GM12878 (cell line): ENCODE measurements at regions not wholly inside any gene's neighbourhood (a gene's known extent, or its start where the extent isn't known, plus 50 kb on each side); places are given as distances from the start of the nearest gene placed in this dataset.

Experiments
- BACH1 ChIP-seq: fragments of 450-650 bp; IDR thresholded peaks from 2 replicates; pipeline ENCODE4 v1.6.1; 2017; ENCODE audit warnings: mild to moderate bottlenecking, borderline replicate concordance
- EED ChIP-seq: sonication (generic); IDR thresholded peaks from 2 replicates; pipeline ENCODE4 v1.6.1; 2016; ENCODE audit warnings: antibody characterized with exemption, low read depth
- EZH2 ChIP-seq: IDR thresholded peaks from 2 replicates; pipeline ENCODE4 v1.6.1; 2012; ENCODE audit warnings: low read depth, mild to moderate bottlenecking, control low read depth, inconsistent platforms, low read length, borderline replicate concordance; ENCODE audit not compliant: control insufficient read depth
- FOXM1 ChIP-seq: IDR thresholded peaks from 2 replicates; pipeline ENCODE4 v1.6.1; 2012; ENCODE audit warnings: low read depth, mild to moderate bottlenecking, inconsistent platforms, low read length, moderate library complexity
- POLR2A ChIP-seq: IDR thresholded peaks from 2 replicates; pipeline ENCODE4 v1.6.1; 2011; ENCODE audit warnings: low read depth, mild to moderate bottlenecking, low read length
- POLR2AphosphoS2 ChIP-seq: IDR thresholded peaks from 2 replicates; pipeline ENCODE4 v1.6.1; 2011; ENCODE audit warnings: low read depth, mild to moderate bottlenecking, low read length, improper control_type of control experiment, moderate library complexity
- RFX5 ChIP-seq: IDR thresholded peaks from 2 replicates; pipeline ENCODE4 v1.6.1; 2011; ENCODE audit warnings: low read depth, low read length, improper control_type of control experiment
- ZNF217 ChIP-seq: fragments of 450-650 bp; IDR thresholded peaks from 2 replicates; pipeline ENCODE4 v1.6.1; 2017; ENCODE audit warnings: antibody characterized with exemption, mild to moderate bottlenecking
- TF ChIP-seq, protein P1 (sequence below): IDR thresholded peaks from 2 replicates; pipeline ENCODE4 v1.6.1; 2012; ENCODE audit warnings: low read depth, low read length, improper control_type of control experiment
- TF ChIP-seq, protein P2 (sequence below): fragments of 450-650 bp; IDR thresholded peaks from 2 replicates; pipeline ENCODE4 v1.6.1; 2016; ENCODE audit warnings: mild to moderate bottlenecking
- TF ChIP-seq, protein P3 (sequence below): IDR thresholded peaks from 2 replicates; pipeline ENCODE4 v1.6.1; 2011; ENCODE audit warnings: low read depth, low read length, improper control_type of control experiment, borderline replicate concordance

DNA sequence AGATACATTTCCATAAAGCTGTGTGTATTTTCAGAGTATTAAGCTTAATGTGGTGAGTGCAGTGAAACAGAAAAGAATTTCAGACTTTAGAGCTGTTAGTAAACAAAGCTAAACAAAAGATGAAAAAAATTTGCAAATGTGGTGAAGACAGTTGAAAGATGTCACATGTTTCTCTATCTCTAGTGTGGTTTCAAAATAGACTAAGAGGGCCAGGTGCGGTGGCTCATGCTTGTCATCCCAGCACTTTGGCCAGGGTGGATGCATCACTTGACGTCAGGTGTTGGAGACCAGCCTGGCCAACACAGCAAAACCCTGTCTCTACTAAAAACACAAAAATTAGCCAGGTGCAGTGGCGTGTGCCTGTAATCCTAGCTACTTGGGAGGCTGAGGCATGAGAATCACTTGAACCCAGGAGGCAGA lies 466.0 kb upstream of the NR2F2 start:
- TF ChIP-seq POLR2A, result no peak
- no peak for TF ChIP-seq FOXM1
- TF ChIP-seq POLR2AphosphoS2, result no peak
- no peak for TF ChIP-seq EED
- TF ChIP-seq, protein P1, sequence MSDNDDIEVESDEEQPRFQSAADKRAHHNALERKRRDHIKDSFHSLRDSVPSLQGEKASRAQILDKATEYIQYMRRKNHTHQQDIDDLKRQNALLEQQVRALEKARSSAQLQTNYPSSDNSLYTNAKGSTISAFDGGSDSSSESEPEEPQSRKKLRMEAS, result peak; percentile 62; the same call in 1 of the 2 replicates
- TF ChIP-seq ZNF217, result no peak
- TF ChIP-seq, protein P2, sequence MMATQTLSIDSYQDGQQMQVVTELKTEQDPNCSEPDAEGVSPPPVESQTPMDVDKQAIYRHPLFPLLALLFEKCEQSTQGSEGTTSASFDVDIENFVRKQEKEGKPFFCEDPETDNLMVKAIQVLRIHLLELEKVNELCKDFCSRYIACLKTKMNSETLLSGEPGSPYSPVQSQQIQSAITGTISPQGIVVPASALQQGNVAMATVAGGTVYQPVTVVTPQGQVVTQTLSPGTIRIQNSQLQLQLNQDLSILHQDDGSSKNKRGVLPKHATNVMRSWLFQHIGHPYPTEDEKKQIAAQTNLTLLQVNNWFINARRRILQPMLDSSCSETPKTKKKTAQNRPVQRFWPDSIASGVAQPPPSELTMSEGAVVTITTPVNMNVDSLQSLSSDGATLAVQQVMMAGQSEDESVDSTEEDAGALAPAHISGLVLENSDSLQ, result peak; percentile 73
- no peak for TF ChIP-seq RFX5
- TF ChIP-seq, protein P3, sequence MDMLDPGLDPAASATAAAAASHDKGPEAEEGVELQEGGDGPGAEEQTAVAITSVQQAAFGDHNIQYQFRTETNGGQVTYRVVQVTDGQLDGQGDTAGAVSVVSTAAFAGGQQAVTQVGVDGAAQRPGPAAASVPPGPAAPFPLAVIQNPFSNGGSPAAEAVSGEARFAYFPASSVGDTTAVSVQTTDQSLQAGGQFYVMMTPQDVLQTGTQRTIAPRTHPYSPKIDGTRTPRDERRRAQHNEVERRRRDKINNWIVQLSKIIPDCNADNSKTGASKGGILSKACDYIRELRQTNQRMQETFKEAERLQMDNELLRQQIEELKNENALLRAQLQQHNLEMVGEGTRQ, result no peak; the same call in 1 of the 2 replicates
- no peak for TF ChIP-seq EZH2
- peak; percentile 55; the same call in 1 of the 2 replicates for TF ChIP-seq BACH1
